ENCODE measurements at regions not wholly inside any gene's neighbourhood (a gene's known extent, or its start where the extent isn't known, plus 50 kb on each side); places are given as distances from the start of the nearest gene placed in this dataset.

DNA sequence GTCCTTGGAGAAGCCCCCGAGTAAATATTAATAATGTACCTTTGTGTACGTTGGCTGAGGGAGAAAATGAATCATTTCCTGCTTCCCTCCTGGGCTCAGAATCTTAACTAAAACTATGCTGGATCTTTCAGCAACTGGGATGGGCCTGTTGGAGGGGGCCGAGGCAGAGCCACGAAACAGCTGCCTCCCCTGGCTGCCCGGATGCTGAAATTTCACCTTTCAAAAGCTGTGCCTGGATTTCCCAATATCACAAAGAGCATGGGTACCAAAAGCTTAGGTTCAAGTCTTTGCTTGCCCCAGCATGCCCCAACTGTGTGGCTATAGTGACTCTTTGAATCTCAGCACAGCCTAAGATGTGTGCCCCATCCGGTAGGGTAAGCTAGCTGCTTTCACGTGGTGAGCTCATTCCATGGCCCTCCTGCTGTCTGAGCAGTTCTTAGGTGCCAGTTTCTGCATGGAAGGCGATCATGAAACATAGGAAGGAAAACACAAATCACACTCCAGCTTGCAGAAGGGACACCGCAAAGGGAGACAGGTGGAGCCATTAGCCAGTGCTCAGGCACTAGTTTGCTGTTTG, 473.5 kb downstream of the PTPRU start:
- TF ChIP-seq, protein P1, sequence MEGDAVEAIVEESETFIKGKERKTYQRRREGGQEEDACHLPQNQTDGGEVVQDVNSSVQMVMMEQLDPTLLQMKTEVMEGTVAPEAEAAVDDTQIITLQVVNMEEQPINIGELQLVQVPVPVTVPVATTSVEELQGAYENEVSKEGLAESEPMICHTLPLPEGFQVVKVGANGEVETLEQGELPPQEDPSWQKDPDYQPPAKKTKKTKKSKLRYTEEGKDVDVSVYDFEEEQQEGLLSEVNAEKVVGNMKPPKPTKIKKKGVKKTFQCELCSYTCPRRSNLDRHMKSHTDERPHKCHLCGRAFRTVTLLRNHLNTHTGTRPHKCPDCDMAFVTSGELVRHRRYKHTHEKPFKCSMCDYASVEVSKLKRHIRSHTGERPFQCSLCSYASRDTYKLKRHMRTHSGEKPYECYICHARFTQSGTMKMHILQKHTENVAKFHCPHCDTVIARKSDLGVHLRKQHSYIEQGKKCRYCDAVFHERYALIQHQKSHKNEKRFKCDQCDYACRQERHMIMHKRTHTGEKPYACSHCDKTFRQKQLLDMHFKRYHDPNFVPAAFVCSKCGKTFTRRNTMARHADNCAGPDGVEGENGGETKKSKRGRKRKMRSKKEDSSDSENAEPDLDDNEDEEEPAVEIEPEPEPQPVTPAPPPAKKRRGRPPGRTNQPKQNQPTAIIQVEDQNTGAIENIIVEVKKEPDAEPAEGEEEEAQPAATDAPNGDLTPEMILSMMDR (IDR thresholded peaks at IDR 0.05; ENCODE audit: low read depth, low read length, poor library complexity, severe bottlenecking): no peak
- TF ChIP-seq EZH2phosphoT487 (IDR thresholded peaks at IDR 0.05; ENCODE audit: borderline replicate concordance, low read length): no peak
